ENCODE measurements at regions not wholly inside any gene's neighbourhood (a gene's known extent, or its start where the extent isn't known, plus 50 kb on each side); places are given as distances from the start of the nearest gene placed in this dataset.

DNA sequence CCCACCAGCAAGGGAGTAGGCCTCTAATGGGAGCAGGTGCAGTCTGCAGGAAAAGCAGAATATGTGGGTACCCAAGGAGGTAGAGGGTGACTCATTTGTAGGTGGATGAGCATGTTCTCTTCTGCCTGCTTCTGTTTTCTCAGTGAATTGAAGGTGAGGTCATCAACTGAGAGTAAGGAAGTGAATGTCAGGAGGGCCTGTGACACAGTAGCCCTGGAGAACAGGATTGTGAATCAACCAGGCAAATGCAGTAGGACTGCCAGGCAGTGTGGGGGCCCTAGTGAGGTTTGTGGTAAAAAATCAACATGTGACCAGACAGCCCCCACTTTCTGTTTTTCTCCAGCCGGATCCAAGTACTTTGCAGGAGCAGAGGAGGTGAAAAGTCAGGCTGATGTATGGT lies 150.5 kb upstream of the SOX9 start:
- TF ChIP-seq, protein P1, sequence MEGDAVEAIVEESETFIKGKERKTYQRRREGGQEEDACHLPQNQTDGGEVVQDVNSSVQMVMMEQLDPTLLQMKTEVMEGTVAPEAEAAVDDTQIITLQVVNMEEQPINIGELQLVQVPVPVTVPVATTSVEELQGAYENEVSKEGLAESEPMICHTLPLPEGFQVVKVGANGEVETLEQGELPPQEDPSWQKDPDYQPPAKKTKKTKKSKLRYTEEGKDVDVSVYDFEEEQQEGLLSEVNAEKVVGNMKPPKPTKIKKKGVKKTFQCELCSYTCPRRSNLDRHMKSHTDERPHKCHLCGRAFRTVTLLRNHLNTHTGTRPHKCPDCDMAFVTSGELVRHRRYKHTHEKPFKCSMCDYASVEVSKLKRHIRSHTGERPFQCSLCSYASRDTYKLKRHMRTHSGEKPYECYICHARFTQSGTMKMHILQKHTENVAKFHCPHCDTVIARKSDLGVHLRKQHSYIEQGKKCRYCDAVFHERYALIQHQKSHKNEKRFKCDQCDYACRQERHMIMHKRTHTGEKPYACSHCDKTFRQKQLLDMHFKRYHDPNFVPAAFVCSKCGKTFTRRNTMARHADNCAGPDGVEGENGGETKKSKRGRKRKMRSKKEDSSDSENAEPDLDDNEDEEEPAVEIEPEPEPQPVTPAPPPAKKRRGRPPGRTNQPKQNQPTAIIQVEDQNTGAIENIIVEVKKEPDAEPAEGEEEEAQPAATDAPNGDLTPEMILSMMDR (IDR thresholded peaks at IDR 0.05; ENCODE audit: control extremely low read depth in 1 of 3, insufficient read depth in 1 of 3, low read depth in 1 of 3, low read length in 3 of 3): no peak
- no peak for TF ChIP-seq EP300 (IDR thresholded peaks at IDR 0.05; ENCODE audit: borderline replicate concordance in 1 of 2, low read depth in 2 of 2, low read length in 2 of 2)
